Cardiac muscle cell (in vitro differentiated cells and primary cell): ENCODE measurements at regions not wholly inside any gene's neighbourhood (a gene's known extent, or its start where the extent isn't known, plus 50 kb on each side); places are given as distances from the start of the nearest gene placed in this dataset.

Experiments used
- DNase-seq, 2 donors: peaks; one replicate each; pipeline versions ENCODE4 v3.0.0 to v3.0.0-alpha.2; 2010 to 2017; ENCODE audit warnings: low read depth in 1 of 2, low spot score in 1 of 2
- H3K27ac ChIP-seq: fragments of 200-600 bp; sonication (generic); 2 replicates; pipeline ENCODE4 v1.5.1; 2016
- H3K27me3 ChIP-seq: fragments of 200-600 bp; sonication (generic); 2 replicates; pipeline ENCODE4 v1.6.0; 2016; ENCODE audit warnings: control low read depth
- H3K36me3 ChIP-seq: fragments of 200-600 bp; sonication (generic); 2 replicates; pipeline ENCODE4 v1.5.1; 2016; ENCODE audit warnings: control low read depth
- H3K4me1 ChIP-seq: fragments of 200-600 bp; sonication (generic); 2 replicates; pipeline ENCODE4 v1.8.1; 2017; ENCODE audit warnings: low read depth, mild to moderate bottlenecking, mixed run types
- H3K4me3 ChIP-seq: fragments of 200-600 bp; sonication (generic); 2 replicates; pipeline ENCODE4 v1.5.1; 2016; ENCODE audit warnings: mild to moderate bottlenecking
- H3K9me3 ChIP-seq: fragments of 200-600 bp; sonication (generic); 2 replicates; pipeline ENCODE4 v1.5.1; 2017; ENCODE audit warnings: low read depth, mild to moderate bottlenecking, control low read depth
- TF ChIP-seq, protein P1 (sequence below): IDR thresholded peaks from 2 replicates; pipeline ENCODE4 v1.5.1; 2012; ENCODE audit warnings: low read depth, mild to moderate bottlenecking, low read length

DNA sequence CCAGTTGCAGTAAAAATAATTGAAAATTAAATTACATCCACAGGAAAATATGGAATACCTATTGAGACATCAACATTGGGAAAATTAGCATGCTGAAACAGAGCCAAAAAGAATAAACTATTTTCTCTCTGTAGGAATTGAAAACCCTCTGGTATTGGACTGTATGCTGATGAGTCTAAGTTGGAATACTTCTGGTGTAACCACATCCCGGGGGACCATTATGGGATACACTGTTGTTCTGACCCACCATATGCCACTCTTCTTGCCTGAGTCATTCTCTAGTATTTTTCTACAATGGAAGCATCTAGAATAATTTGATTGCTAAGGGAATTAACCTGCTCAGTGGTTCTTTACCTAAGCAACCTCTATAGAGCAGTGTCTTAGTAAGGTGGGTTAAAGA, 640.7 kb upstream of the AGA start:
- DNase-seq = no peak
- H3K36me3 ChIP-seq = no peaks in the 10 kb centered on the region
- H3K9me3 ChIP-seq = no peaks in the 10 kb centered on the region
- H3K4me3 ChIP-seq = no peak overlapping the region
- no peak overlapping the region for H3K27ac ChIP-seq
- TF ChIP-seq, protein P1, sequence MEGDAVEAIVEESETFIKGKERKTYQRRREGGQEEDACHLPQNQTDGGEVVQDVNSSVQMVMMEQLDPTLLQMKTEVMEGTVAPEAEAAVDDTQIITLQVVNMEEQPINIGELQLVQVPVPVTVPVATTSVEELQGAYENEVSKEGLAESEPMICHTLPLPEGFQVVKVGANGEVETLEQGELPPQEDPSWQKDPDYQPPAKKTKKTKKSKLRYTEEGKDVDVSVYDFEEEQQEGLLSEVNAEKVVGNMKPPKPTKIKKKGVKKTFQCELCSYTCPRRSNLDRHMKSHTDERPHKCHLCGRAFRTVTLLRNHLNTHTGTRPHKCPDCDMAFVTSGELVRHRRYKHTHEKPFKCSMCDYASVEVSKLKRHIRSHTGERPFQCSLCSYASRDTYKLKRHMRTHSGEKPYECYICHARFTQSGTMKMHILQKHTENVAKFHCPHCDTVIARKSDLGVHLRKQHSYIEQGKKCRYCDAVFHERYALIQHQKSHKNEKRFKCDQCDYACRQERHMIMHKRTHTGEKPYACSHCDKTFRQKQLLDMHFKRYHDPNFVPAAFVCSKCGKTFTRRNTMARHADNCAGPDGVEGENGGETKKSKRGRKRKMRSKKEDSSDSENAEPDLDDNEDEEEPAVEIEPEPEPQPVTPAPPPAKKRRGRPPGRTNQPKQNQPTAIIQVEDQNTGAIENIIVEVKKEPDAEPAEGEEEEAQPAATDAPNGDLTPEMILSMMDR = no peak
- H3K4me1 ChIP-seq = peaks cover 6% of the 10 kb centered on the region
- no peaks in the 10 kb centered on the region for H3K27me3 ChIP-seq

GRCh38 chr4:178083968-178084367, 641.7 kb upstream of the AGA start:
- no peaks in the 10 kb centered on the region for H3K36me3 ChIP-seq
- H3K27me3 ChIP-seq = no peaks in the 10 kb centered on the region
- no peak for DNase-seq
- peaks cover 6% of the 10 kb centered on the region for H3K4me1 ChIP-seq
- H3K4me3 ChIP-seq = no peak overlapping the region
- no peak overlapping the region for H3K27ac ChIP-seq
- TF ChIP-seq, protein P1 = no peak
- no peaks in the 10 kb centered on the region for H3K9me3 ChIP-seq

GRCh38 chr4:178086320-178086719, 644.1 kb upstream of the AGA start:
- TF ChIP-seq, protein P1 = no peak
- Histone ChIP-seq H3K36me3 (no peaks in the 10 kb centered on the region), H3K4me1 (no peaks in the 10 kb centered on the region), H3K4me3 (no peak overlapping the region), H3K27me3 (no peaks in the 10 kb centered on the region), H3K9me3 (no peaks in the 10 kb centered on the region), H3K27ac (no peak overlapping the region)
- peak in 1 of 2 donors; percentile 68 for DNase-seq

DNA sequence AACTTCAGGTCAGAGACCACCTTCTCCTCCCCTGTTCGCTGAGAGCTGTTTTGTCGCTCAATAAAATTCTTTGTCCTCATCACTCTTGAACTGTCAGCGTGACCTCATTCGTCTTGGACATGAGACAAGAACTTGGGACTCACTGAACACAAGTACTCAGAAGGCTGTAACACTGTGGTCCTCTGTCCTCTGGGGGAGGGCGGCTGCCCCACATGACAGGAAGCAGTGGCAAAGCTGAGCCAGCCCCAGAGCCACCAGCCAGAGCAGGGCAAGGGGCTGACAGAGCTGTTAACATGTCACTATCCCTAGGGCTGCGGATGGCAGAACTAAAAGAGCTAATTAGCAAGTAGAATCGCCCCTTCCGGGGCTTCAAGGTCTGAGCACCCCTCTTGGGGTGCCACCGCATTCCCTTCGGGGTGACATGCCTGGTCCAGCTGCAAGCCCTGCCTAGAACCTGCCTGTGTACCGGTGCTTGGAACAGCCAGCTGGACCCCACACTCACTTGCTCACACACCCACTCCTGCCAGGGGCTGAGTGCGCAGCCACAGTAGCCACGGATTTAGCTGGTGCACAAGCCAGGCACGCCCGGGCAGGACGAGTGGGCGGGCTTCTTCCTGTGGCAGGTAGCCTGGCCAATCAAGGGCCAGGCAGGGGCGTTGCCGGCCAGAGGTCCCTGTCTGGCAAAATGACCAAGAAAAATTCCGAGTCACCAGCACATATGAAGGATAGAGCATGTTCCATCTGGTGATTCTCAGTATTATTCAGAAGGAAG, 648.6 kb upstream of the AGA start:
- H3K4me3 ChIP-seq = no peak overlapping the region
- no peaks in the 10 kb centered on the region for H3K36me3 ChIP-seq
- DNase-seq = no peak
- no peak overlapping the region for H3K27ac ChIP-seq
- no peaks in the 10 kb centered on the region for H3K9me3 ChIP-seq
- no peaks in the 10 kb centered on the region for H3K4me1 ChIP-seq
- H3K27me3 ChIP-seq = no peaks in the 10 kb centered on the region
- TF ChIP-seq, protein P1 = no peak

- H3K4me1 ChIP-seq = no peaks in the 10 kb centered on the region
- no peak overlapping the region for H3K27ac ChIP-seq
- no peaks in the 10 kb centered on the region for H3K9me3 ChIP-seq
- TF ChIP-seq, protein P1 = no peak
- H3K4me3 ChIP-seq = no peak overlapping the region
- no peaks in the 10 kb centered on the region for H3K36me3 ChIP-seq
- no peaks in the 10 kb centered on the region for H3K27me3 ChIP-seq
- DNase-seq = no peak
Measured at GRCh38 chr4:178102139-178102538, 659.9 kb upstream of the AGA start.
